Tibial nerve (tissue), 4 donors: ENCODE measurements at regions not wholly inside any gene's neighbourhood (a gene's known extent, or its start where the extent isn't known, plus 50 kb on each side); places are given as distances from the start of the nearest gene placed in this dataset.

Source experiments
- DNase-seq, 2 donors: peaks; one replicate each; pipeline ENCODE4 v3.0.0-alpha.2; 2019; ENCODE audit warnings: low spot score in 2 of 2
- H3K27ac ChIP-seq, 4 donors: fragments of 200-600 bp; sonication (generic) in 3 of 4; one replicate each; pipeline ENCODE4 v1.5.1; 2017 to 2019; ENCODE audit warnings: mild to moderate bottlenecking in 1 of 4
- H3K27me3 ChIP-seq, 2 donors: fragments of 200-600 bp; sonication (generic) in 1 of 2; one replicate each; pipeline versions ENCODE4 v1.5.1 to v1.6.0; 2017 to 2019
- H3K36me3 ChIP-seq, 3 donors: fragments of 200-600 bp; sonication (generic); one replicate each; pipeline ENCODE4 v1.5.1; 2018 to 2019
- H3K4me1 ChIP-seq, 4 donors: fragments of 200-600 bp; sonication (generic) in 3 of 4; one replicate each; pipeline ENCODE4 v1.5.1; 2017 to 2019
- H3K4me3 ChIP-seq, 4 donors: fragments of 200-600 bp; sonication (generic) in 3 of 4; one replicate each; pipeline ENCODE4 v1.5.1; 2017 to 2019; ENCODE audit warnings: mild to moderate bottlenecking in 1 of 4, moderate library complexity in 1 of 4
- H3K9me3 ChIP-seq, 4 donors: fragments of 200-600 bp; sonication (generic) in 3 of 4; one replicate each; pipeline ENCODE4 v1.5.1; 2017 to 2019
- CTCF ChIP-seq, 5 experiments: fragments of 200-600 bp in 3 of 5; fragments of 450-650 bp in 2 of 5; sonication (generic) in 3 of 5; IDR thresholded peaks; one replicate each; pipeline ENCODE4 v1.5.1; 2016 to 2019; ENCODE audit warnings: antibody characterized with exemption in 5 of 5, mild to moderate bottlenecking in 3 of 5, moderate library complexity in 2 of 5
- EP300 ChIP-seq, 2 donors: sonication (generic); formaldehyde crosslinking; IDR thresholded peaks; one replicate each; pipeline ENCODE4 v1.6.1; 2017; ENCODE audit warnings: antibody characterized with exemption in 2 of 2, mild to moderate bottlenecking in 1 of 2
- POLR2A ChIP-seq, 2 donors: fragments of 450-650 bp; IDR thresholded peaks; one replicate each; pipeline ENCODE4 v1.6.1; 2017; ENCODE audit warnings: antibody characterized with exemption in 2 of 2, mild to moderate bottlenecking in 2 of 2, moderate library complexity in 2 of 2
- WGBS, 2 donors: methylation state at CpG; one replicate each; pipeline ENCODE4 v1.1.5; 2018; 5-methylcytosine and 5-hydroxymethylcytosine counted together

DNA sequence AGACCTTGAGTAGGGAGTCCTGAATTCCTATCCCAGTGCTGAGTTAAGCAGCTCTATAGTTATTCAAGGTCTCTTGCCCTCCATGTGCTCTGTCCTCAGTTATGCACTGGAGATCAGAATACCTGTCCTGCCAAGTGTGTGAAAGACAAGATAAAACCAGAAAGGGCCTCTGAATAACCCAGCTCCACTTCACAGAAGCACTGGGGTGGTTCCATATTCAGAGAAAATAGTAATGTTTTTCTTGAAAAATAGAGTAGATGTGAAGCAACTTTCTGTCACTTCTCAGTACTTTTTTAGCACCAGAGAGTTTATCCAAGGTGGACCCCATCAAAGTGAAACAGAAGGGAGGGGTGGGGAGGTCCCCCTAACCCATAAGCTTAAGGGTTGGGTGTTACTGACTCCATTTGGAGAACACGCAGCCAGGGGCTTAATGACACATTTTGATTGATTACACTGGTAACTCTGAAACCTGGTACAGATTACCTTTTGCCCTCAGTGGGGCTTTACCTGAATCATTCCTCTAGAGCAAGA is 509.8 kb upstream of the JARID2 start:
- no peak overlapping the region for H3K4me3 ChIP-seq
- H3K9me3 ChIP-seq = no peaks in the 10 kb centered on the region
- H3K4me1 ChIP-seq = peaks cover 0 to 10% (median 4%) of the 10 kb centered on the region in 4 donors
- H3K27me3 ChIP-seq = no peaks in the 10 kb centered on the region
- no peak for DNase-seq
- 92 to 94% methylated on average over 1 of the region's 1 CpG for WGBS, 2 donors
- no peaks in the 10 kb centered on the region for H3K36me3 ChIP-seq
- no peak overlapping the region for H3K27ac ChIP-seq
- TF ChIP-seq POLR2A (IDR thresholded peaks at IDR 0.05) (no peak), EP300 (IDR thresholded peaks at IDR 0.05) (no peak), CTCF (IDR thresholded peaks at IDR 0.05) (no peak)

DNA sequence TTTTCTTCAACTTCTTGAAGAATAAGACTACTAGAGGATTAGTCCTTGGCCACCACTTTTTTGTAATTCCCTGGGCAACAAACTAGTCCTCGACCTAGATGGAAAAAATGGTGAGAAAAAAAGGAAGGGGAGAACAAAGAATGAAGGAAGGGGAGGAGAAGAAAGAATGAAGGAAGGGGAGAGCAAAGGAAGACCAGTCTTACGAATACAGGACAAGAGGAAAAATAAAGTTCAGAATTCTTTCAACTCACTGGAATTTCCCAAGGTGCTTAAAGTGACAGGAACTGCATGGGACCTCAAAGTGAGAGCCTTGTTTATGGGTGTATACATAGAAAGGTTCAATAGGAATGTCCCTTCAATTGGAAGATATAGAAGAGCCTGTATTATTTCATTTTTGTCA is 509.3 kb upstream of the JARID2 start:
- TF ChIP-seq CTCF (IDR thresholded peaks at IDR 0.05) (no peak), POLR2A (IDR thresholded peaks at IDR 0.05) (no peak), EP300 (IDR thresholded peaks at IDR 0.05) (no peak)
- WGBS, 2 donors = 79 to 84% methylated on average over 2 of the region's 2 CpGs
- Histone ChIP-seq H3K4me3 (no peak overlapping the region), H3K4me1 (peaks cover 0 to 10% (median 4%) of the 10 kb centered on the region in 4 donors), H3K9me3 (no peaks in the 10 kb centered on the region), H3K27me3 (no peaks in the 10 kb centered on the region), H3K36me3 (no peaks in the 10 kb centered on the region), H3K27ac (no peak overlapping the region)
- no peak for DNase-seq

GRCh38 chr6:14738497-14738896 is 507.4 kb upstream of the JARID2 start:
- Histone ChIP-seq H3K27me3 (no peaks in the 10 kb centered on the region), H3K4me3 (no peak overlapping the region), H3K27ac (no peak overlapping the region), H3K36me3 (no peaks in the 10 kb centered on the region), H3K4me1 (peaks cover 0 to 10% (median 4%) of the 10 kb centered on the region in 4 donors), H3K9me3 (no peaks in the 10 kb centered on the region)
- no peak for DNase-seq
- WGBS, 2 donors = 88 to 91% methylated on average over 2 of the region's 2 CpGs
- TF ChIP-seq EP300 (IDR thresholded peaks at IDR 0.05) (no peak), POLR2A (IDR thresholded peaks at IDR 0.05) (no peak), CTCF (IDR thresholded peaks at IDR 0.05) (no peak)

DNA sequence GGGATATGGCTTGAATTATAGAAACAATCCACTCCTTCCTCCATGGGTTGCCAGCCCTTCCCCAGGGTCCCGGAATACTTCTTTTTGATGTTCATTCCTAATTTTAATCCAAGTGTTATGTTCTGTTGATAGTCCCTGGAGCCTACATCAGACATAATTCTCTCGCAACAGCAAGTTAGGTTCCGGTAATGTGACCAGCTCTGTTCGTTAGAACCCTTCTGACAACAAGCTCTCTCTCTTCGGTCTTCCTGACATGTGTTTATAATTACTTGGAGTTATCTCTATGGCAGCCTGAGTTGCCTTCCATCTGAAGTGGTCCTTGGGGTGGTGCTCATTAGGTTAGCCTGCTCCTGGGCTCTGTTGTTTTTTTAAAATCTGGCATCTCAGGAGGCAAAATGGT is 506.9 kb upstream of the JARID2 start:
- 59 to 67% methylated on average over 5 of the region's 5 CpGs for WGBS, 2 donors
- H3K9me3 ChIP-seq = no peaks in the 10 kb centered on the region
- no peak overlapping the region for H3K4me3 ChIP-seq
- DNase-seq = no peak
- H3K27me3 ChIP-seq = no peaks in the 10 kb centered on the region
- TF ChIP-seq CTCF (IDR thresholded peaks at IDR 0.05) = no peak
- TF ChIP-seq POLR2A (IDR thresholded peaks at IDR 0.05) = no peak
- no peak for TF ChIP-seq EP300 (IDR thresholded peaks at IDR 0.05)
- no peaks in the 10 kb centered on the region for H3K36me3 ChIP-seq
- no peak overlapping the region for H3K27ac ChIP-seq
- peaks cover 0 to 9% (median 4%) of the 10 kb centered on the region in 4 donors for H3K4me1 ChIP-seq

- TF ChIP-seq POLR2A (IDR thresholded peaks at IDR 0.05) (no peak), CTCF (IDR thresholded peaks at IDR 0.05) (no peak), EP300 (IDR thresholded peaks at IDR 0.05) (no peak)
- no peak overlapping the region for H3K4me3 ChIP-seq
- no peaks in the 10 kb centered on the region for H3K36me3 ChIP-seq
- no peaks in the 10 kb centered on the region for H3K9me3 ChIP-seq
- DNase-seq = no peak
- peaks cover 0 to 5% (median under 1%) of the 10 kb centered on the region in 4 donors for H3K4me1 ChIP-seq
- H3K27me3 ChIP-seq = no peaks in the 10 kb centered on the region
- 76 to 79% methylated on average over 7 of the region's 7 CpGs for WGBS, 2 donors
- H3K27ac ChIP-seq = no peak overlapping the region
Observed at GRCh38 chr6:14739827-14740226, 506.0 kb upstream of the JARID2 start.
